HG03060 (cell line): ENCODE measurements at regions not wholly inside any gene's neighbourhood (a gene's known extent, or its start where the extent isn't known, plus 50 kb on each side); places are given as distances from the start of the nearest gene placed in this dataset.

Experiments
- ATAC-seq: cut with Tn5 transposase; IDR thresholded peaks from one replicate; pipeline ENCODE4 v1.9.1; 2021; ENCODE audit warnings: low read depth, moderate number of reproducible peaks; ENCODE audit not compliant: unreplicated experiment

DNA sequence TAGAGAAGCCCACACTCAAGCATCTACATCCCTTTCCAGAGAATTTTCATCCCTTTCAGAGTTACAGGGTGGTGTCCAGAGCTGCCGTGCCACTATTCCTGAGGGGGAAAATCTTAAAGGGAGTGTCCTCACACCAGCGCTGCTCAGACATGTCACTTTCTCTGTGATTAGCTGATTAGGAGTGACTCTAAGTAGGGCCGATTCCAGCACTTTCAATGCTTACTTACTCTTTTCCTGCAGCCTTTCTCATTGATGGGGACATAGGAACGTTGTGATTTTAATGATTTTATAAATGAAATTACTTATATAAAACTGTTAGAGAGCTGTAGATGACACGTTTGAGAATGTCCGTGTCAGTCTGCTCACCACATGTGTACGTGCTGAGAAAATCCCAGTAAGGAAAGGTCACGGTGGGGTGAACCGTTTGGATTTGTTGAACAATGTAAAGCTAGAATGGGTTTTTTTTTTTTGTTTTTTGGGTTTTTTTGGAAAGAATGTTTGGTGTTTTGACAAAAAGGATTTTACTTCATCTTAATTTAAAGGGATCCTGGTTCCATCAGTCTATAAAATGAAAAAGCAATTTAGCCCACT is 56.6 kb upstream of the SPATA13 start:
- no peak for ATAC-seq

DNA sequence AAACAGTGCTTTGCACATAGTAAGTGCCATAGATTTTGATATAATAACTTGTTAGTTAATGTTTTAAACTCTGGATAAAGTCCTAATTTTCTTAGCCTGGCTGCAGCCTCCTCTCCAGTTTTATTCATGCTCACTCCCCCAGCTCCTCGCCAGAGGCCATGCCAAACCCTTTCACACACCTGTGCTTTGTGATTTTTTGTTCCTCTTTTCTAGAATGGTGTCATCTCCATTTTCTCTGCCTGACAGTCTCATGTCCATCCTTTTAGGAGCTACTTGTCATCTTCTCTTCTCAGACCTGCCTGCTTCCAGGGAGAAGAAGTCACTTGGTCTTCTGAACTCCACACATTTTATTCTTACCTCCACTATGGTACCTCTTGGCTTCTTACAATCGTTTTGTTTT is 55.8 kb upstream of the SPATA13 start:
- ATAC-seq = no peak

DNA sequence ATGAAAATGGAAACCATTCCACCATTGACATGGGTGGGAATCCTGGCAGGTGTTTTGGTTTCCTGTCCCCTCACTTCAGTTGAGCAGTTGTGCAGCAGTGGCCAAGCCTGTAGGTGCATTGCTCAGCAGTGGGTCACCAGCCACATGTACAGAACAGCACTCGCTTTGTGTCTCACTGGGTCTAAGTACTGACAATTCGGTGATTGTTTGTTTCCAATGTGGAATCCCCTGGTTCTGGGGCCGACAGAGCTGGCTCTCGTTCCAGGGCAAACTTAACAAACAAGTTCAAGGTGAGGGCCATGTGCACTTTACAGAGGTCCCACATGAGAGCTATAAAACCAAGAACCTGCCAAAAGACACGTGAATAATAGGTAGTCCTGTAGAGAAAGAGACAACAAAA is 54.1 kb upstream of the SPATA13 start:
- ATAC-seq = no peak

DNA sequence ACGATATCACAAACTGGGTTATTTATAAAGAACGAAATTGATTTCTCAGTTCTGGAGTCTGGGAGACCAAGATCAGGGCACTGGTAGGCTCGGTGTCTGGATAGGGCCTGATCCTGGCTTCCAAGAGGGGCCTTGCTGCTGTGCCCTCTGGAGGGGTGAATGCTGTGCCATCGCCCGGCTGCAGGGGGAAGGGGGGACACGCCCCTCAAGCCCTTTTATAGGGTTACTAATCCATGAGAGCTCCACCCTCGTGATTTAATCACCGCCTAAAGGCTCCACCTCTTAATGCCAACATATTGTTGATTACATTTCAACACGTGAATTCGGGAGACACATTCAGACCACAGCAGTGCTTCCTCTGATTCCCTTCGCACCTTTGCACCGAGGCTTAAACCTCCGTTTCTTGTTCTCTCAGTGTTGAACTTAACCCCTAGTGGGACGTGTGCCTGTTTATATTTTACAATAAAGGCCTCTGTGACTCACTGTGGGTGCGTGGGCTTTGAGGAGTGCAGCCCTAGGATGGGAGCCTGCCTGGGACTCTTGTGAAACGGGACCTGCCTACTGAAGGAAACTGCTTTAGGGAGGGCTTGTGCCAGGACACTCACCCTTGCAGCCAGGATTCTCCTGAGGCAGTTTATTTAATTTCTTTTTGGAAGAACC is 52.4 kb upstream of the SPATA13 start:
- ATAC-seq = no peak

DNA sequence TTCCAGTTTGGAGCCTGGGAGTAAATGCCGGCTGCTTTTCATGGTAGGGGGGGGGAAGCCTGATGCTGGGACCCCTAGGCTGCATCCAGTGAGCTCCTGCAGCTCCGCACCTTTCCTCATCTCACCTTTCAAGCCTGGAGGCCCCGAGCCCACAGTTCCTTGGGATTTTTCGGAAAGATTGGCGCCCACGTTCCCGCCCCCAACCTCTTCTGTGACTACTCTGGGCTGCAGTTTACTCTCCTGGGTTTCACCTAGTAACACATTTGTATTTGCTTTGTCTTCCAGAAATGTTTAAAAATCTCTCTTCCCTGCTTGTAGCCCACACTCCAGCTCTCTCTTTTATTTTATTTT is 51.9 kb upstream of the SPATA13 start:
- no peak for ATAC-seq

DNA sequence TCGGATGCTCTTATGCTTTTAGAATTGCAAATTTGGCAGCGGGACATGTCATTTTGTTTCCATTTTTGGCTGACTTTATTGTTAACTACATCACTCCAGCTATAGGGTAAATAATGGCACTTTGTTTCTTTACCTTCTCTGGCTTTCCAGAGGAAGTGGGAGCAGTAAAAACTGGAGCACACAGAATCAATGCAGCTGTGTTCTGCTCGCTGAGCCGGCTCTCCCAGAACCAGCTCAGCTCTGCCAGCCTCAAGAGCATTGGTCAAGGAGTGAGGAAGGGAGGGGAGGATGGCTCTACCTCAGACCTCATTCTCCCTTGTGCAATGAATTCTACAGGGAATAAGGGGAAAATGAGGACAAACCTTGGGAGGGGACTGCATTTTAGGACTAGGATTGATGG is 50.5 kb upstream of the SPATA13 start:
- ATAC-seq = no peak
